CD4-positive, CD25-positive, alpha-beta regulatory T cell (primary cell): ENCODE measurements at regions not wholly inside any gene's neighbourhood (a gene's known extent, or its start where the extent isn't known, plus 50 kb on each side); places are given as distances from the start of the nearest gene placed in this dataset.

Experiments used
- ATAC-seq, 2 donors: fragments of 150-1000 bp; cut with Tn5 transposase; one replicate each; pipeline ENCODE4 v1.10.0; 2021; ENCODE audit warnings: low read depth in 2 of 2, moderate number of reproducible peaks in 2 of 2, moderate library complexity in 1 of 2
- DNase-seq, 3 donors: peaks; one replicate each; pipeline versions ENCODE4 v3.0.0 to v3.0.0-alpha.2; 2012 to 2022; ENCODE audit warnings: mixed read lengths in 1 of 3
- H3K27ac ChIP-seq: one replicate; pipeline ENCODE4 v1.7.0; 2013; ENCODE audit warnings: mild to moderate bottlenecking, low read length; ENCODE audit not compliant: insufficient read depth, poor library complexity, severe bottlenecking
- H3K27me3 ChIP-seq: one replicate; pipeline ENCODE4 v1.7.0; 2013; ENCODE audit warnings: low read length; ENCODE audit not compliant: control insufficient read depth, insufficient read depth
- H3K36me3 ChIP-seq: one replicate; pipeline ENCODE4 v1.7.0; 2013; ENCODE audit warnings: mild to moderate bottlenecking, low read length, moderate library complexity; ENCODE audit not compliant: control insufficient read depth, insufficient read depth
- H3K4me1 ChIP-seq: 2 replicates; pipeline ENCODE4 v1.7.0; 2013; ENCODE audit warnings: mild to moderate bottlenecking, low read length; ENCODE audit not compliant: insufficient read depth, control insufficient read depth, poor library complexity, severe bottlenecking
- H3K4me3 ChIP-seq: one replicate; pipeline ENCODE4 v1.7.0; 2013; ENCODE audit warnings: low read depth, mild to moderate bottlenecking, low read length, moderate library complexity
- H3K9me3 ChIP-seq, 2 experiments: 1 replicate in 1 of 2; 2 replicates in 1 of 2; pipeline ENCODE4 v1.7.0; 2013; ENCODE audit warnings: low read length in 2 of 2, mild to moderate bottlenecking in 1 of 2, moderate library complexity in 1 of 2; ENCODE audit not compliant: control insufficient read depth in 2 of 2
- H3K27ac Mint-ChIP-seq, 3 donors: one replicate each; pipeline ENCODE4 v1.8.0; 2020 to 2022; ENCODE audit warnings: mild to moderate bottlenecking in 3 of 3, mixed read lengths in 3 of 3, moderate library complexity in 2 of 3
- H3K27me3 Mint-ChIP-seq: one replicate; pipeline ENCODE4 v1.8.0; 2022; ENCODE audit warnings: mild to moderate bottlenecking, mixed read lengths
- H3K36me3 Mint-ChIP-seq: one replicate; pipeline ENCODE4 v1.8.0; 2020; ENCODE audit warnings: mixed read lengths
- H3K4me1 Mint-ChIP-seq, 4 donors: one replicate each; pipeline ENCODE4 v1.8.0; 2020 to 2022; ENCODE audit warnings: mixed read lengths in 4 of 4, mild to moderate bottlenecking in 1 of 4
- H3K4me3 Mint-ChIP-seq, 4 donors: one replicate each; pipeline ENCODE4 v1.8.0; 2020 to 2022; ENCODE audit warnings: mild to moderate bottlenecking in 4 of 4, mixed read lengths in 4 of 4, moderate library complexity in 3 of 4
- H3K9me3 Mint-ChIP-seq, 7 donors: one replicate each; pipeline ENCODE4 v1.8.0; 2020 to 2022; ENCODE audit warnings: mixed read lengths in 7 of 7, mild to moderate bottlenecking in 3 of 7, moderate library complexity in 2 of 7

- DNase-seq: no peak
- Histone ChIP-seq H3K4me1 (no peaks in the 10 kb centered on the region), H3K36me3 (no peaks in the 10 kb centered on the region), H3K27me3 (no peaks in the 10 kb centered on the region), H3K9me3 (peaks cover 0 to 2% of the 10 kb centered on the region in 2 experiments), H3K27ac (no peak overlapping the region), H3K4me3 (no peak overlapping the region)
- no peaks in the 10 kb centered on the region for H3K27me3 Mint-ChIP-seq
- no peaks in the 10 kb centered on the region for H3K4me1 Mint-ChIP-seq
- no peak overlapping the region for H3K4me3 Mint-ChIP-seq
- no peaks in the 10 kb centered on the region for H3K36me3 Mint-ChIP-seq
- no peak for ATAC-seq
- no peak overlapping the region for H3K27ac Mint-ChIP-seq
- H3K9me3 Mint-ChIP-seq: peaks cover 0 to 4% (median under 1%) of the 10 kb centered on the region in 7 donors
Measured at GRCh38 chr21:24118738-24119459, 1488.4 kb downstream of the MRPL39 start.

- H3K27ac Mint-ChIP-seq: no peak overlapping the region
- peaks cover 0 to 7% (median 4%) of the 10 kb centered on the region in 7 donors for H3K9me3 Mint-ChIP-seq
- no peaks in the 10 kb centered on the region for H3K4me1 ChIP-seq
- no peaks in the 10 kb centered on the region for H3K4me1 Mint-ChIP-seq
- no peak overlapping the region for H3K4me3 ChIP-seq
- no peak for DNase-seq
- no peaks in the 10 kb centered on the region for H3K36me3 ChIP-seq
- no peak for ATAC-seq
- H3K9me3 ChIP-seq: no peaks in the 10 kb centered on the region
- no peaks in the 10 kb centered on the region for H3K27me3 ChIP-seq
- H3K27ac ChIP-seq: no peak overlapping the region
- no peak overlapping the region for H3K4me3 Mint-ChIP-seq
- no peaks in the 10 kb centered on the region for H3K36me3 Mint-ChIP-seq
- no peaks in the 10 kb centered on the region for H3K27me3 Mint-ChIP-seq
Measured at GRCh38 chr21:24115141-24115540, 1492.1 kb downstream of the MRPL39 start.

GRCh38 chr21:24112020-24112419 lies 1495.3 kb downstream of the MRPL39 start:
- DNase-seq: no peak
- no peak overlapping the region for H3K27ac Mint-ChIP-seq
- Histone ChIP-seq H3K4me1 (no peaks in the 10 kb centered on the region), H3K27me3 (no peaks in the 10 kb centered on the region), H3K4me3 (no peak overlapping the region), H3K9me3 (no peaks in the 10 kb centered on the region), H3K27ac (no peak overlapping the region), H3K36me3 (no peaks in the 10 kb centered on the region)
- no peak for ATAC-seq
- no peaks in the 10 kb centered on the region for H3K36me3 Mint-ChIP-seq
- H3K4me3 Mint-ChIP-seq: no peak overlapping the region
- H3K27me3 Mint-ChIP-seq: no peaks in the 10 kb centered on the region
- H3K9me3 Mint-ChIP-seq: peaks cover 0 to 7% (median 3%) of the 10 kb centered on the region in 7 donors
- no peaks in the 10 kb centered on the region for H3K4me1 Mint-ChIP-seq

- H3K4me1 Mint-ChIP-seq: no peaks in the 10 kb centered on the region
- Histone ChIP-seq H3K36me3 (no peaks in the 10 kb centered on the region), H3K27me3 (no peaks in the 10 kb centered on the region), H3K4me3 (no peak overlapping the region), H3K9me3 (no peaks in the 10 kb centered on the region), H3K4me1 (no peaks in the 10 kb centered on the region), H3K27ac (no peak overlapping the region)
- H3K36me3 Mint-ChIP-seq: no peaks in the 10 kb centered on the region
- ATAC-seq (no peak), DNase-seq (no peak)
- no peak overlapping the region for H3K4me3 Mint-ChIP-seq
- H3K9me3 Mint-ChIP-seq: peaks cover 0 to 7% (median 4%) of the 10 kb centered on the region in 7 donors
- no peaks in the 10 kb centered on the region for H3K27me3 Mint-ChIP-seq
- H3K27ac Mint-ChIP-seq: no peak overlapping the region
Measured at GRCh38 chr21:24110846-24111245, 1496.4 kb downstream of the MRPL39 start.

GRCh38 chr21:24097181-24097580 lies 1510.1 kb downstream of the MRPL39 start:
- no peaks in the 10 kb centered on the region for H3K36me3 Mint-ChIP-seq
- no peak overlapping the region for H3K27ac Mint-ChIP-seq
- H3K4me1 ChIP-seq: no peaks in the 10 kb centered on the region
- DNase-seq (no peak), ATAC-seq (no peak)
- H3K27me3 ChIP-seq: no peaks in the 10 kb centered on the region
- no peaks in the 10 kb centered on the region for H3K36me3 ChIP-seq
- no peaks in the 10 kb centered on the region for H3K4me1 Mint-ChIP-seq
- no peaks in the 10 kb centered on the region for H3K9me3 ChIP-seq
- H3K27me3 Mint-ChIP-seq: no peaks in the 10 kb centered on the region
- H3K4me3 Mint-ChIP-seq: no peak overlapping the region
- peaks cover 2 to 17% (median 5%) of the 10 kb centered on the region in 7 donors for H3K9me3 Mint-ChIP-seq
- H3K27ac ChIP-seq: no peak overlapping the region
- no peak overlapping the region for H3K4me3 ChIP-seq

GRCh38 chr21:24096651-24097050 lies 1510.6 kb downstream of the MRPL39 start:
- H3K4me1 ChIP-seq: no peaks in the 10 kb centered on the region
- Mint-ChIP-seq H3K9me3 (peaks cover 2 to 17% (median 5%) of the 10 kb centered on the region in 7 donors), H3K27ac (no peak overlapping the region), H3K4me3 (no peak overlapping the region), H3K36me3 (no peaks in the 10 kb centered on the region), H3K27me3 (no peaks in the 10 kb centered on the region), H3K4me1 (no peaks in the 10 kb centered on the region)
- ATAC-seq (no peak), DNase-seq (no peak)
- H3K27me3 ChIP-seq: no peaks in the 10 kb centered on the region
- no peaks in the 10 kb centered on the region for H3K36me3 ChIP-seq
- no peak overlapping the region for H3K27ac ChIP-seq
- no peak overlapping the region for H3K4me3 ChIP-seq
- H3K9me3 ChIP-seq: no peaks in the 10 kb centered on the region

- Histone ChIP-seq H3K27ac (no peak overlapping the region), H3K9me3 (no peaks in the 10 kb centered on the region), H3K4me3 (no peak overlapping the region), H3K27me3 (no peaks in the 10 kb centered on the region), H3K36me3 (no peaks in the 10 kb centered on the region), H3K4me1 (no peaks in the 10 kb centered on the region)
- Mint-ChIP-seq H3K27me3 (no peaks in the 10 kb centered on the region), H3K36me3 (no peaks in the 10 kb centered on the region), H3K27ac (no peak overlapping the region), H3K4me1 (no peaks in the 10 kb centered on the region), H3K9me3 (peaks cover 0 to 21% (median 8%) of the 10 kb centered on the region in 7 donors), H3K4me3 (no peak overlapping the region)
- DNase-seq: no peak
- no peak for ATAC-seq
Measured at GRCh38 chr21:24093032-24093431, 1514.2 kb downstream of the MRPL39 start.

- Histone ChIP-seq H3K4me3 (no peak overlapping the region), H3K9me3 (peaks cover 0 to 6% of the 10 kb centered on the region in 2 experiments), H3K27ac (no peak overlapping the region), H3K4me1 (no peaks in the 10 kb centered on the region), H3K27me3 (no peaks in the 10 kb centered on the region), H3K36me3 (no peaks in the 10 kb centered on the region)
- H3K9me3 Mint-ChIP-seq: peaks cover 0 to 13% (median 10%) of the 10 kb centered on the region in 7 donors
- H3K4me1 Mint-ChIP-seq: no peaks in the 10 kb centered on the region
- no peak overlapping the region for H3K27ac Mint-ChIP-seq
- DNase-seq (no peak), ATAC-seq (no peak)
- no peak overlapping the region for H3K4me3 Mint-ChIP-seq
- no peaks in the 10 kb centered on the region for H3K36me3 Mint-ChIP-seq
- H3K27me3 Mint-ChIP-seq: no peaks in the 10 kb centered on the region
Measured at GRCh38 chr21:24076179-24076578, 1531.1 kb downstream of the MRPL39 start.
